ENCODE measurements at regions not wholly inside any gene's neighbourhood (a gene's known extent, or its start where the extent isn't known, plus 50 kb on each side); places are given as distances from the start of the nearest gene placed in this dataset.
"Not testable (repeated sequence)": the region's sequence is repeated elsewhere in the genome, so short reads cannot be mapped to it uniquely, and the experiment has no call there.

GRCh38 chr12:9468998-9469397 is 138.7 kb downstream of the KLRB1 start:
- H3K4me1 ChIP-seq (ENCODE audit: insufficient read depth, low read length, poor library complexity, severe bottlenecking); H4K20me1 ChIP-seq (ENCODE audit: insufficient read depth, low read length, poor library complexity, severe bottlenecking); H3K9me3 ChIP-seq (ENCODE audit: insufficient read depth, low read depth, low read length); H3K36me3 ChIP-seq (ENCODE audit: insufficient read depth, low read length); H2AFZ ChIP-seq (ENCODE audit: low read length); H3K4me2 ChIP-seq (ENCODE audit: low read depth, low read length, poor library complexity, severe bottlenecking); H3K79me2 ChIP-seq (ENCODE audit: insufficient read depth, low read length); H3K9ac ChIP-seq (ENCODE audit: low read depth, low read length, poor library complexity, severe bottlenecking); H3K9me2 ChIP-seq (replicated peaks; ENCODE audit: low read depth, low read length); H3K4me3 ChIP-seq (ENCODE audit: low read length, poor library complexity, severe bottlenecking); H3F3A ChIP-seq (ENCODE audit: low read depth); H3K27me3 ChIP-seq (ENCODE audit: insufficient read depth, low read length, poor library complexity, severe bottlenecking): not testable (repeated sequence)
- TF ChIP-seq CTCF (conservative IDR thresholded peaks at IDR 0.05; ENCODE audit: low read length): peak; percentile 57

GRCh38 chr12:9468144-9468543 is 139.6 kb downstream of the KLRB1 start:
- H3K9me2 ChIP-seq (replicated peaks; ENCODE audit: low read depth, low read length); H3K9me3 ChIP-seq (ENCODE audit: insufficient read depth, low read depth, low read length); H3F3A ChIP-seq (ENCODE audit: low read depth); H3K4me2 ChIP-seq (ENCODE audit: low read depth, low read length, poor library complexity, severe bottlenecking); H3K4me3 ChIP-seq (ENCODE audit: low read length, poor library complexity, severe bottlenecking); H2AFZ ChIP-seq (ENCODE audit: low read length); H3K4me1 ChIP-seq (ENCODE audit: insufficient read depth, low read length, poor library complexity, severe bottlenecking); H4K20me1 ChIP-seq (ENCODE audit: insufficient read depth, low read length, poor library complexity, severe bottlenecking); H3K9ac ChIP-seq (ENCODE audit: low read depth, low read length, poor library complexity, severe bottlenecking); H3K36me3 ChIP-seq (ENCODE audit: insufficient read depth, low read length); H3K79me2 ChIP-seq (ENCODE audit: insufficient read depth, low read length); H3K27me3 ChIP-seq (ENCODE audit: insufficient read depth, low read length, poor library complexity, severe bottlenecking): not testable (repeated sequence)
- TF ChIP-seq CTCF (conservative IDR thresholded peaks at IDR 0.05; ENCODE audit: low read length): peak; percentile 38

- no peak overlapping the region for H2AFZ ChIP-seq (ENCODE audit: low read length)
- H3K79me2 ChIP-seq (ENCODE audit: insufficient read depth, low read length): no peaks in the 10 kb centered on the region
- H3F3A ChIP-seq (ENCODE audit: low read depth): no peaks in the 10 kb centered on the region
- no peak overlapping the region for H3K4me3 ChIP-seq (ENCODE audit: low read length, poor library complexity, severe bottlenecking)
- no peak overlapping the region for H3K9ac ChIP-seq (ENCODE audit: low read depth, low read length, poor library complexity, severe bottlenecking)
- no peaks in the 10 kb centered on the region for H3K4me1 ChIP-seq (ENCODE audit: insufficient read depth, low read length, poor library complexity, severe bottlenecking)
- H3K27me3 ChIP-seq (ENCODE audit: insufficient read depth, low read length, poor library complexity, severe bottlenecking): no peaks in the 10 kb centered on the region
- no peaks in the 10 kb centered on the region for H3K9me3 ChIP-seq (ENCODE audit: insufficient read depth, low read depth, low read length)
- no peak overlapping the region for H3K4me2 ChIP-seq (ENCODE audit: low read depth, low read length, poor library complexity, severe bottlenecking)
- no peaks in the 10 kb centered on the region for H3K9me2 ChIP-seq (replicated peaks; ENCODE audit: low read depth, low read length)
- no peaks in the 10 kb centered on the region for H4K20me1 ChIP-seq (ENCODE audit: insufficient read depth, low read length, poor library complexity, severe bottlenecking)
- TF ChIP-seq CTCF (conservative IDR thresholded peaks at IDR 0.05; ENCODE audit: low read length): no peak
- no peak for TF ChIP-seq EZH2phosphoT487 (IDR thresholded peaks at IDR 0.05; ENCODE audit: borderline replicate concordance)
- H3K36me3 ChIP-seq (ENCODE audit: insufficient read depth, low read length): no peaks in the 10 kb centered on the region
Observed at GRCh38 chr12:9464408-9464807, 143.3 kb downstream of the KLRB1 start.

GRCh38 chr12:9455516-9455915 is 152.2 kb downstream of the KLRB1 start:
- not testable (repeated sequence) for H3F3A ChIP-seq (ENCODE audit: low read depth); H3K4me2 ChIP-seq (ENCODE audit: low read depth, low read length, poor library complexity, severe bottlenecking); H3K79me2 ChIP-seq (ENCODE audit: insufficient read depth, low read length); H3K9ac ChIP-seq (ENCODE audit: low read depth, low read length, poor library complexity, severe bottlenecking); H3K4me1 ChIP-seq (ENCODE audit: insufficient read depth, low read length, poor library complexity, severe bottlenecking); H3K9me3 ChIP-seq (ENCODE audit: insufficient read depth, low read depth, low read length); H2AFZ ChIP-seq (ENCODE audit: low read length); H3K36me3 ChIP-seq (ENCODE audit: insufficient read depth, low read length); H4K20me1 ChIP-seq (ENCODE audit: insufficient read depth, low read length, poor library complexity, severe bottlenecking); H3K4me3 ChIP-seq (ENCODE audit: low read length, poor library complexity, severe bottlenecking); H3K27me3 ChIP-seq (ENCODE audit: insufficient read depth, low read length, poor library complexity, severe bottlenecking); H3K9me2 ChIP-seq (replicated peaks; ENCODE audit: low read depth, low read length)

- H3K79me2 ChIP-seq (ENCODE audit: insufficient read depth, low read length); H3K4me2 ChIP-seq (ENCODE audit: low read depth, low read length, poor library complexity, severe bottlenecking); H3K4me1 ChIP-seq (ENCODE audit: insufficient read depth, low read length, poor library complexity, severe bottlenecking); H3K4me3 ChIP-seq (ENCODE audit: low read length, poor library complexity, severe bottlenecking); H2AFZ ChIP-seq (ENCODE audit: low read length); H3K9me2 ChIP-seq (replicated peaks; ENCODE audit: low read depth, low read length); H3K27me3 ChIP-seq (ENCODE audit: insufficient read depth, low read length, poor library complexity, severe bottlenecking); H3K9ac ChIP-seq (ENCODE audit: low read depth, low read length, poor library complexity, severe bottlenecking); H3F3A ChIP-seq (ENCODE audit: low read depth); H3K9me3 ChIP-seq (ENCODE audit: insufficient read depth, low read depth, low read length); H3K36me3 ChIP-seq (ENCODE audit: insufficient read depth, low read length); H4K20me1 ChIP-seq (ENCODE audit: insufficient read depth, low read length, poor library complexity, severe bottlenecking): not testable (repeated sequence)
Observed at GRCh38 chr12:9454021-9454420, 153.7 kb downstream of the KLRB1 start.

Data from Loucy (cell line).